GM12878 (cell line): ENCODE measurements at regions not wholly inside any gene's neighbourhood (a gene's known extent, or its start where the extent isn't known, plus 50 kb on each side); places are given as distances from the start of the nearest gene placed in this dataset.

Source experiments
- ATAC-seq: fragments of 200-7000 bp; cut with Tn5 transposase; 3 replicates; pipeline ENCODE4 v1.9.1; 2020; ENCODE audit warnings: mild to moderate bottlenecking, moderate library complexity
- BruUV-seq: library from RNA; stranded (reverse); fragments of 400-500 nt; replicated peaks from 2 replicates; lab custom pipeline; 2021; lab: Mats Ljungman, UMichigan
- CTCF ChIA-PET: fragments of 300-600 bp; sonication (Branson Sonifier 250); formaldehyde crosslinking; extraction: SDS; loops from one replicate; lab custom pipeline; 2021; ENCODE audit warnings: inconsistent platforms; lab: Yijun Ruan, JAX
- POLR2A ChIA-PET: fragments of 350-600 bp; formaldehyde crosslinking; extraction: SDS; loops from one replicate; lab custom pipeline; 2021; ENCODE audit warnings: inconsistent platforms; lab: Charles Lee
- RAD21 ChIA-PET: fragments of 300-600 bp; sonication (Branson Sonifier 250); formaldehyde crosslinking; loops from one replicate; lab custom pipeline; 2023; ENCODE audit warnings: antibody characterized with exemption; ENCODE audit not compliant: unreplicated experiment; lab: Charles Lee
- SMC1A ChIA-PET: fragments of 300-600 bp; sonication (Branson Sonifier 250); formaldehyde crosslinking; loops from one replicate; lab custom pipeline; 2023; ENCODE audit not compliant: unreplicated experiment, uncharacterized antibody; lab: Charles Lee
- DNase-seq: peaks from one replicate; pipeline ENCODE4 v3.0.0-alpha.2; 2011; ENCODE audit warnings: low read depth, low spot score
- FAIRE-seq: peaks from 3 replicates; lab custom pipeline; 2011; peaks lifted over from hg19 to GRCh38; lab: Jason Lieb, UNC
- H2AFZ ChIP-seq: 2 replicates; pipeline ENCODE4 v1.6.0; 2011; ENCODE audit warnings: low read depth, low read length, control low read depth; ENCODE audit not compliant: control insufficient read depth
- H3K27ac ChIP-seq: 2 replicates; pipeline ENCODE4 v1.5.1; 2011; ENCODE audit warnings: control low read depth; ENCODE audit not compliant: control insufficient read depth, insufficient read depth
- H3K27me3 ChIP-seq, 2 experiments: replicated peaks in 1 of 2; 2 replicates each; pipeline versions ENCODE4 v1.6.0 to v1.6.1; 2011; ENCODE audit warnings: low read length in 1 of 2; ENCODE audit not compliant: control insufficient read depth in 2 of 2, insufficient read depth in 2 of 2
- H3K36me3 ChIP-seq, 2 experiments: 2 replicates each; pipeline ENCODE4 v1.5.1; 2011; ENCODE audit warnings: low read length in 1 of 2; ENCODE audit not compliant: control insufficient read depth in 2 of 2, insufficient read depth in 2 of 2
- H3K4me1 ChIP-seq: 2 replicates; pipeline ENCODE4 v1.6.1; 2011; ENCODE audit warnings: mild to moderate bottlenecking, low read length, moderate library complexity, mixed read lengths; ENCODE audit not compliant: control insufficient read depth, insufficient read depth
- H3K4me2 ChIP-seq: 2 replicates; pipeline ENCODE4 v1.6.0; 2011; ENCODE audit warnings: control low read depth; ENCODE audit not compliant: control insufficient read depth, insufficient read depth
- H3K4me3 ChIP-seq: fragments of 200-600 bp; sonication (generic); 2 replicates; pipeline ENCODE4 v1.5.1; 2016
- H3K79me2 ChIP-seq: 2 replicates; pipeline ENCODE4 v1.6.0; 2011; ENCODE audit warnings: low read length; ENCODE audit not compliant: control insufficient read depth, insufficient read depth
- H3K9ac ChIP-seq: 2 replicates; pipeline ENCODE4 v1.8.0; 2011; ENCODE audit warnings: low read length, control low read depth, mixed read lengths; ENCODE audit not compliant: control insufficient read depth, insufficient read depth
- H3K9me3 ChIP-seq: replicated peaks from 3 replicates; pipeline ENCODE4 v1.5.1; 2011; ENCODE audit warnings: mild to moderate bottlenecking, low read length; ENCODE audit not compliant: control insufficient read depth, insufficient read depth
- H4K20me1 ChIP-seq: 2 replicates; pipeline ENCODE4 v1.6.0; 2011; ENCODE audit not compliant: control insufficient read depth, insufficient read depth
- MEF2A ChIP-seq: IDR thresholded peaks from 2 replicates; pipeline ENCODE4 v1.6.1; 2011; ENCODE audit warnings: low read depth, mild to moderate bottlenecking, low read length, moderate library complexity; ENCODE audit not compliant: insufficient read depth
- NFIC ChIP-seq: IDR thresholded peaks from 2 replicates; pipeline ENCODE4 v1.6.1; 2012; ENCODE audit warnings: low read depth, mild to moderate bottlenecking, inconsistent platforms, low read length, moderate library complexity
- NR2C2 ChIP-seq: IDR thresholded peaks from 2 replicates; pipeline ENCODE4 v1.6.1; 2011; ENCODE audit warnings: borderline replicate concordance, low read depth; ENCODE audit not compliant: control insufficient read depth, insufficient read length
- SMAD1 ChIP-seq: fragments of 450-650 bp; IDR thresholded peaks from 2 replicates; pipeline ENCODE4 v1.6.1; 2018; ENCODE audit warnings: mild to moderate bottlenecking, low read depth; ENCODE audit not compliant: partially characterized antibody
- ZSCAN29 ChIP-seq: fragments of 450-650 bp; IDR thresholded peaks from 2 replicates; pipeline ENCODE4 v1.6.1; 2017; ENCODE audit warnings: mild to moderate bottlenecking, moderate library complexity
- WGBS: methylation state at CpG from one replicate; pipeline ENCODE4 v1.1.6; 2016; ENCODE audit warnings: low lambda C conversion rate; ENCODE audit not compliant: insufficient replicate concordance, insufficient coverage; ENCODE audit errors: missing lambda C conversion rate; 5-methylcytosine and 5-hydroxymethylcytosine counted together
- in situ Hi-C: fragments of 300-500 bp; cut with MboI; formaldehyde crosslinking; loops from 9 replicates; pipeline ENCODE4 v1.14.3; 2018; ENCODE audit warnings: mixed read lengths
- intact Hi-C: fragments of 100-400 bp; cut with micrococcal nuclease; formaldehyde crosslinking; loops from one replicate; pipeline ENCODE4 v1.14.2; 2022; ENCODE audit not compliant: unreplicated experiment
- TF ChIP-seq, protein P1 (sequence below), 3 experiments: IDR thresholded peaks in 2 of 3; conservative IDR thresholded peaks in 1 of 3; 2 replicates each; pipeline ENCODE4 v1.5.1; 2011; ENCODE audit warnings: low read depth in 3 of 3, low read length in 3 of 3, mild to moderate bottlenecking in 3 of 3, control low read depth in 2 of 3, moderate library complexity in 2 of 3, inconsistent platforms in 1 of 3, mixed read lengths in 1 of 3; ENCODE audit not compliant: control insufficient read depth in 2 of 3, insufficient read depth in 1 of 3; ENCODE audit errors: extremely low read depth in 1 of 3
- TF ChIP-seq, protein P2 (sequence below): IDR thresholded peaks from 2 replicates; pipeline ENCODE4 v1.6.1; 2012; ENCODE audit warnings: low read length, inconsistent platforms

DNA sequence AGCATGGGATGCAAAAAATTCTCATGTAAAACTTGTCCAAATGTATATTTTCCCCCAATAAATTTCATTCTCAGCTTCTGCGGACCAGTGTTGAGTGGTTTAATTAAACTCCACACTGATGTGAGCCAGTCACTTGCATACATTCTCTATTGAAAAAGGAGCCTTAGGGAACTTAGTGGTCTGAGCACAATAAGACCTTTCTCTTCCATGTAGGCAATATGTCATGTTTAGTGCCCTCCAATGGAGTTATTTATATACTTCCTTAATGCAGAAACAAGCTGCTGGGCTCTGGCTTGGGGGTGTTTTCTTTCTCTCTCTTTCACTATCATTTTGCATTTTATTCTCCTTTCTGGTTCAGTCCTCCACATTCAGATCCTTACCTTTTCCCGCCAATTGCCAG, 196.9 kb downstream of the ANAPC10 start:
- no peak for FAIRE-seq
- in situ Hi-C loops, result no loop called here

DNA sequence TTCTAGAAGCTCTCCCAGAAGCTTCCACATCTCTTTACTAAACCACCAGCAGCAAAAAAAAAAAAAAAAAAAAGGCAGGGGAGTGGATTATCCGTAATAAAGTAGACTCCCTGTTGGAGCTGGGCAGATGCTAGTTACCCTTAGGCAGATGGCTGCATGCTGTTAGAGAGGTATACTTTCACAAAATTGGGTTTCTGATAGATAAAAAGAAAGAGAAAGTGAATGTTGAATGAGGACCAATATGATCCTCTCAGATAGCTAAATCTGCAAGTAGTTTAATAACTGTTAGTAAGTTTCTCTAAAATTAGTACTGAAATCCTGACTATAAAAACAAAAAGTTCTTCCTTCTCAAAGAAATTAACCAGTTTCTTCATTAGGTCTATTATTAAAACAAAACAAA, 195.4 kb downstream of the ANAPC10 start:
- FAIRE-seq (no peak), ATAC-seq (peak; percentile 72), DNase-seq (no peak)
- H3K9ac ChIP-seq, result no peak overlapping the region
- 0% methylated on average over 1 of the region's 1 CpG for WGBS
- H3K9me3 ChIP-seq, result no peaks in the 10 kb centered on the region; the same call in 2 of the 3 replicates
- SMC1A ChIA-PET, result interaction anchor here (0.7 to 6.3 kb wide), 14 partner anchors 9 to 156 kb away, joined by 3 to 35 read pairs (median 5); no protein-coding TSS in a partner anchor
- no peaks in the 10 kb centered on the region for H4K20me1 ChIP-seq
- no peak overlapping the region for H3K27ac ChIP-seq
- no peaks in the 10 kb centered on the region for H3K27me3 ChIP-seq
- H2AFZ ChIP-seq, result peak overlapping the region; percentile 52
- H3K4me3 ChIP-seq, result no peak overlapping the region
- intact Hi-C loops, result no loop called here
- POLR2A ChIA-PET, result interaction anchor here (0.6 to 1.3 kb wide), 7 partner anchors 11 to 710 kb away, joined by 3 to 8 read pairs (median 4); no protein-coding TSS in a partner anchor
- RAD21 ChIA-PET, result interaction anchor here (0.7 to 3.3 kb wide), 15 partner anchors 9 to 157 kb away, joined by 3 to 20 read pairs (median 4); no protein-coding TSS in a partner anchor
- no peak for TF ChIP-seq MEF2A
- TF ChIP-seq NR2C2, result no peak
- TF ChIP-seq, protein P1, sequence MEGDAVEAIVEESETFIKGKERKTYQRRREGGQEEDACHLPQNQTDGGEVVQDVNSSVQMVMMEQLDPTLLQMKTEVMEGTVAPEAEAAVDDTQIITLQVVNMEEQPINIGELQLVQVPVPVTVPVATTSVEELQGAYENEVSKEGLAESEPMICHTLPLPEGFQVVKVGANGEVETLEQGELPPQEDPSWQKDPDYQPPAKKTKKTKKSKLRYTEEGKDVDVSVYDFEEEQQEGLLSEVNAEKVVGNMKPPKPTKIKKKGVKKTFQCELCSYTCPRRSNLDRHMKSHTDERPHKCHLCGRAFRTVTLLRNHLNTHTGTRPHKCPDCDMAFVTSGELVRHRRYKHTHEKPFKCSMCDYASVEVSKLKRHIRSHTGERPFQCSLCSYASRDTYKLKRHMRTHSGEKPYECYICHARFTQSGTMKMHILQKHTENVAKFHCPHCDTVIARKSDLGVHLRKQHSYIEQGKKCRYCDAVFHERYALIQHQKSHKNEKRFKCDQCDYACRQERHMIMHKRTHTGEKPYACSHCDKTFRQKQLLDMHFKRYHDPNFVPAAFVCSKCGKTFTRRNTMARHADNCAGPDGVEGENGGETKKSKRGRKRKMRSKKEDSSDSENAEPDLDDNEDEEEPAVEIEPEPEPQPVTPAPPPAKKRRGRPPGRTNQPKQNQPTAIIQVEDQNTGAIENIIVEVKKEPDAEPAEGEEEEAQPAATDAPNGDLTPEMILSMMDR (IDR thresholded peaks at IDR 0.05 in 2 of 3, conservative IDR thresholded peaks at IDR 0.05 in 1 of 3; ENCODE audit: control insufficient read depth in 2 of 3, extremely low read depth in 1 of 3, insufficient read depth in 1 of 3, low read depth in 3 of 3, low read length in 3 of 3), result no peak
- TF ChIP-seq ZSCAN29, result no peak
- TF ChIP-seq, all 136 proteins: peak for 0
- BruUV-seq, result no TSS peak
- Histone ChIP-seq H3K79me2 (no peaks in the 10 kb centered on the region), H3K4me2 (peak overlapping the region; percentile 35), H3K36me3 (no peaks in the 10 kb centered on the region), H3K4me1 (peaks cover 18% of the 10 kb centered on the region)
- in situ Hi-C loops, result no loop called here
- CTCF ChIA-PET, result interaction anchor here (0.6 to 3.1 kb wide), 7 partner anchors 11 to 279 kb away, joined by 3 to 16 read pairs (median 4); no protein-coding TSS in a partner anchor

More for the DNA sequence above, 196.9 kb downstream of the ANAPC10 start:
- Histone ChIP-seq H2AFZ (no peak overlapping the region; the same call in 1 of the 2 replicates), H3K79me2 (no peaks in the 10 kb centered on the region), H3K9me3 (no peaks in the 10 kb centered on the region), H4K20me1 (no peaks in the 10 kb centered on the region), H3K4me3 (no peak overlapping the region), H3K27me3 (no peaks in the 10 kb centered on the region), H3K4me2 (peak overlapping the region; percentile 7; the same call in 1 of the 2 replicates), H3K4me1 (peaks cover 9% of the 10 kb centered on the region)
- no peak for DNase-seq
- peak; percentile 24 for ATAC-seq
- ChIA-PET SMC1A (interaction anchor here (0.6 to 6.3 kb wide), 5 partner anchors 18 to 144 kb away, joined by 3 to 35 read pairs (median 3); no protein-coding TSS in a partner anchor), RAD21 (interaction anchor here (1.4 to 3.3 kb wide), 3 partner anchors 70 to 160 kb away, joined by 3 to 20 read pairs (median 5); no protein-coding TSS in a partner anchor)
- no peak for TF ChIP-seq SMAD1
- no peak for TF ChIP-seq NFIC
- TF ChIP-seq, protein P2, sequence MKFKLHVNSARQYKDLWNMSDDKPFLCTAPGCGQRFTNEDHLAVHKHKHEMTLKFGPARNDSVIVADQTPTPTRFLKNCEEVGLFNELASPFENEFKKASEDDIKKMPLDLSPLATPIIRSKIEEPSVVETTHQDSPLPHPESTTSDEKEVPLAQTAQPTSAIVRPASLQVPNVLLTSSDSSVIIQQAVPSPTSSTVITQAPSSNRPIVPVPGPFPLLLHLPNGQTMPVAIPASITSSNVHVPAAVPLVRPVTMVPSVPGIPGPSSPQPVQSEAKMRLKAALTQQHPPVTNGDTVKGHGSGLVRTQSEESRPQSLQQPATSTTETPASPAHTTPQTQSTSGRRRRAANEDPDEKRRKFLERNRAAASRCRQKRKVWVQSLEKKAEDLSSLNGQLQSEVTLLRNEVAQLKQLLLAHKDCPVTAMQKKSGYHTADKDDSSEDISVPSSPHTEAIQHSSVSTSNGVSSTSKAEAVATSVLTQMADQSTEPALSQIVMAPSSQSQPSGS, result no peak
- TF ChIP-seq NR2C2, result no peak
- TF ChIP-seq, all 136 proteins: peak for 0
- WGBS, result 21% methylated on average over 2 of the region's 2 CpGs
- BruUV-seq, result no TSS peak
- H3K36me3 ChIP-seq, result no peaks in the 10 kb centered on the region
- no peak overlapping the region for H3K9ac ChIP-seq
- ChIA-PET POLR2A (no interaction called here), CTCF (interaction anchor here (2.7 to 3.1 kb wide), 2 partner anchors 70 to 160 kb away, joined by 9 to 16 read pairs; no protein-coding TSS in a partner anchor)
- H3K27ac ChIP-seq, result no peak overlapping the region
- intact Hi-C loops, result no loop called here
